T-cell (primary cell): ENCODE measurements at regions not wholly inside any gene's neighbourhood (a gene's known extent, or its start where the extent isn't known, plus 50 kb on each side); places are given as distances from the start of the nearest gene placed in this dataset.
A peak's percentile ranks its signal among the peaks of the same experiment; 100 is the strongest.

ENCODE experiments used
- ATAC-seq, 4 experiments: fragments of 200-7000 bp in 3 of 4; fragments of 150-1000 bp in 1 of 4; cut with Tn5 transposase; replicated peaks in 1 of 4; 1 replicate in 3 of 4; 2 replicates in 1 of 4; pipeline ENCODE4 v1.10.0; 2021; ENCODE audit warnings: moderate library complexity in 3 of 4, mild to moderate bottlenecking in 2 of 4, moderate number of reproducible peaks in 1 of 4
- CTCF ChIA-PET, 2 donors: fragments of 300-600 bp; sonication (Branson Sonifier 250); formaldehyde crosslinking; loops; one replicate each; lab custom pipeline; 2022; ENCODE audit warnings: antibody characterized with exemption in 2 of 2; lab: Charles Lee
- POLR2A ChIA-PET, 2 donors: fragments of 300-600 bp; sonication (Branson Sonifier 250); formaldehyde crosslinking; loops; one replicate each; lab custom pipeline; 2022; ENCODE audit warnings: antibody characterized with exemption in 2 of 2; lab: Charles Lee
- DNase-seq, 35 experiments: peaks; one replicate each; pipeline versions ENCODE4 v3.0.0 to v3.0.0-alpha.2; 2013 to 2023
- H3K27ac ChIP-seq: one replicate; pipeline ENCODE4 v1.5.1; 2013; ENCODE audit warnings: low read length
- H3K27me3 ChIP-seq, 2 experiments: replicated peaks in 1 of 2; 1 replicate in 1 of 2; 2 replicates in 1 of 2; pipeline versions ENCODE4 v1.6.1 to v1.7.0; 2013; ENCODE audit warnings: low read length in 1 of 2, mixed read lengths in 1 of 2; ENCODE audit not compliant: control insufficient read depth in 2 of 2, insufficient read depth in 2 of 2; ENCODE audit errors: extremely low read depth in 1 of 2
- H3K36me3 ChIP-seq, 2 donors: 1 replicate in 1 of 2; 2 replicates in 1 of 2; pipeline versions ENCODE4 v1.6.1 to v1.7.0; 2013; ENCODE audit warnings: low read length in 1 of 2; ENCODE audit not compliant: control insufficient read depth in 2 of 2, insufficient read depth in 1 of 2; ENCODE audit errors: extremely low read depth in 1 of 2
- H3K4me1 ChIP-seq, 2 experiments: 1 replicate in 1 of 2; 2 replicates in 1 of 2; pipeline versions ENCODE4 v1.6.1 to v1.7.0; 2013; ENCODE audit warnings: low read length in 2 of 2, mixed read lengths in 1 of 2; ENCODE audit not compliant: insufficient read depth in 2 of 2, control insufficient read depth in 1 of 2; ENCODE audit errors: extremely low read depth in 1 of 2
- H3K4me3 ChIP-seq, 2 donors: 1 replicate in 1 of 2; 2 replicates in 1 of 2; pipeline versions ENCODE4 v1.5.1 to v1.7.0; 2013; ENCODE audit warnings: mild to moderate bottlenecking in 2 of 2, low read length in 1 of 2, moderate library complexity in 1 of 2; ENCODE audit not compliant: control insufficient read depth in 1 of 2; ENCODE audit errors: extremely low read depth in 1 of 2
- H3K9me3 ChIP-seq: 2 replicates; pipeline ENCODE4 v1.7.0; 2013
- H3K27ac Mint-ChIP-seq, 2 donors: one replicate each; pipeline ENCODE4 v1.8.0; 2020 to 2021; ENCODE audit warnings: mild to moderate bottlenecking in 2 of 2, mixed read lengths in 2 of 2
- H3K27me3 Mint-ChIP-seq, 2 donors: one replicate each; pipeline ENCODE4 v1.8.0; 2021 to 2022; ENCODE audit warnings: mixed read lengths in 2 of 2
- H3K36me3 Mint-ChIP-seq: one replicate; pipeline ENCODE4 v1.8.0; 2021; ENCODE audit warnings: mixed read lengths
- H3K4me1 Mint-ChIP-seq, 3 donors: one replicate each; pipeline ENCODE4 v1.8.0; 2020 to 2022; ENCODE audit warnings: mixed read lengths in 3 of 3, mild to moderate bottlenecking in 1 of 3
- H3K4me3 Mint-ChIP-seq, 3 donors: one replicate each; pipeline ENCODE4 v1.8.0; 2020 to 2022; ENCODE audit warnings: mild to moderate bottlenecking in 3 of 3, mixed read lengths in 3 of 3, moderate library complexity in 3 of 3
- H3K9me3 Mint-ChIP-seq, 3 donors: one replicate each; pipeline ENCODE4 v1.8.0; 2020 to 2022; ENCODE audit warnings: mixed read lengths in 3 of 3
- WGBS: methylation state at CpG from one replicate; pipeline ENCODE4 v1.1.5; 2013; ENCODE audit warnings: missing lambda C conversion rate; ENCODE audit not compliant: insufficient coverage; 5-methylcytosine and 5-hydroxymethylcytosine counted together

DNA sequence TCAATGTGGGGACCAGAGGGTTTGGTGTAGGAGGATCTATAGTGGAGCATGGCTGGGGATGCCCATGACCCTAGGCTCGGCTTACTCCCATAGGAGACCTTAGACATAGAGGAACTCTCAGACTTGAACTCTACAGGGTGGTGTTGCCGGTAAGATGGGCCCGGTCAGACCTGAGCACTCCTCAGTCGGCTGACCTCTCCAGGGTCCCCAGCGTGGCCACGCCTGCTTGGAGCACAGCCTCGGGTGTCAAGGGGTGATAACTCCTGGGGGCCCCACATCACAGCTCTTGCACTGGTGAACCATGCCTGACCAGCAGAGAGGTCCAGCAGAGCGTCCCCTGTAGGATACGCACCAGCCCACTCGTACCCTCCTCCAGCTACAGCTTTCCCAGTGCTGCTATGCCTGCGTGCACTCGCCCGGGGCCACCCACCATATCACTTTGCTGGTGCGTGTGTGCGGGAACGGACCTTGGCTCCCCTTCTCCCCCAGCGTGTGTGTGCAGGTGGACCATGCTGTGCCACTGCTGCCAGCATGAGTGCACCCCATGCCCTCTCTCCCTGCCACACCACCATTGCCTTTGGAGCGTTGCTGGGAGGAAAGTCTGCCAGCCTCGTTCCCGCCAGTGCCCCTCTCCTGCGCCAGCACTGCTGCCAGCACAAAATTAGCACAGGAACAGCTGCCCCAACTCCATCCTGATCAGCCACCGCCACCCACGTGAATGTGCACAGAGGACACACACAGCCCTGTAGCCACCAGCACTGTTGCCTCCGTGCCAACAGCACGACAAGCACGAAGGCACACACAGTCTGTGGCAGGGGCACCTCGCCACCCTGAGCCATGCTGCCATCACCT is 806.6 kb downstream of the GLUD2 start:
- ChIA-PET POLR2A (no interaction called here), CTCF (no interaction called here)
- Histone ChIP-seq H3K27me3 (no peaks in the 10 kb centered on the region), H3K36me3 (no peaks in the 10 kb centered on the region), H3K27ac (no peak overlapping the region), H3K9me3 (no peaks in the 10 kb centered on the region), H3K4me1 (no peaks in the 10 kb centered on the region), H3K4me3 (no peak overlapping the region)
- no peak for ATAC-seq
- no peak for DNase-seq
- H3K27ac Mint-ChIP-seq = no peak overlapping the region
- H3K36me3 Mint-ChIP-seq = no peaks in the 10 kb centered on the region
- peaks cover 0 to 3% of the 10 kb centered on the region in 2 donors for H3K27me3 Mint-ChIP-seq
- no peaks in the 10 kb centered on the region for H3K4me1 Mint-ChIP-seq
- no peak overlapping the region for H3K4me3 Mint-ChIP-seq
- 84% methylated on average over 12 of the region's 27 CpGs for WGBS
- H3K9me3 Mint-ChIP-seq = no peaks in the 10 kb centered on the region

GRCh38 chrX:121854614-121854911 is 807.2 kb downstream of the GLUD2 start:
- Histone ChIP-seq H3K27me3 (no peaks in the 10 kb centered on the region), H3K9me3 (no peaks in the 10 kb centered on the region), H3K27ac (no peak overlapping the region), H3K4me3 (no peak overlapping the region), H3K36me3 (no peaks in the 10 kb centered on the region), H3K4me1 (no peaks in the 10 kb centered on the region)
- Mint-ChIP-seq H3K4me3 (no peak overlapping the region), H3K9me3 (no peaks in the 10 kb centered on the region), H3K4me1 (no peaks in the 10 kb centered on the region), H3K36me3 (no peaks in the 10 kb centered on the region), H3K27me3 (peaks cover 0 to 3% of the 10 kb centered on the region in 2 donors), H3K27ac (no peak overlapping the region)
- ATAC-seq (peak in 1 of 4 experiments; percentile 19), DNase-seq (no peak)
- ChIA-PET CTCF (no interaction called here), POLR2A (no interaction called here)
- WGBS = 77% methylated on average over 4 of the region's 5 CpGs

DNA sequence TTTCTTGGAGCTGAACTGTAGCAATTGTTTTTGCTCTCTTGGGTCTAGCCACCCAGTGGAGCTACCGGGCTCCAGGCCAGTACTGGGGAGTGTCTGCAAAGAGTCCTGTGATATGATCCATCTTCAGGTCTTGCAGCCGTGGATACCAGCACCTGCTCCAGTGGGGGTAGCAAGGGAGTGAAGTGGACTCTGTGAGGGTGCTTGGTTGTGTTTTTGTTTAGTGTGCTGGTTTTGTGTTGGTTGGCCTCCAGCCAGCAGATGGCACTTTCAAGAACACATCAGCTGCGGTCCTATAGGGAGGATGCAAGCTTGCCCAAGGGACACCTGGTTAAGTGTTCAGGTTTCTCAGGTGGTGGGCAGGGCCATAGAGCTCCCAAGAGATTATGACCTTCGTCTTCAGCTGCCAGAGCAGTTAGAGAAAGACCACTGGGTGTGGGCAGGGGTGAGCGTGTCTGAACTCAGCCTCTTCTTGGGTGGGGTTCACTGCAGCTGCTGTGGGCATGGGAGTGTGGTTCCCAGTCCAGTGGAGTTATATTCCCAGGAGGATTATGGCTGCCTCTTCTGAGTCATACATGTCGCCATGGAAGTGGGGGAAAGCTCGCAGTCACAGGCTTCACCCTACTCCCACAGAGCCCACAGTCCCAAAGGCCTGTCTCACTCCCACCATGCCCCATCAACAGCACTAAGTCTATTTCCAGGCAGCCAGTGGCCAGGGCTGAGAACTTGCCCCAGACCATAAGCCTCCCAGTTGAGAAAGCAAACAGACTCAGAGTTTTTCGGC is 811.6 kb downstream of the GLUD2 start:
- H3K9me3 Mint-ChIP-seq = no peaks in the 10 kb centered on the region
- no peaks in the 10 kb centered on the region for H3K27me3 Mint-ChIP-seq
- whole genome bisulfite sequencing = 100% methylated on average over 1 of the region's 8 CpGs
- POLR2A ChIA-PET = interaction anchor here in 1 of 2 donors (0.6 kb wide), 1 partner anchor 18 kb away, joined by 3 read pairs; no protein-coding TSS in a partner anchor
- Histone ChIP-seq H3K27ac (no peak overlapping the region), H3K4me3 (no peak overlapping the region), H3K36me3 (no peaks in the 10 kb centered on the region), H3K4me1 (no peaks in the 10 kb centered on the region), H3K27me3 (no peaks in the 10 kb centered on the region), H3K9me3 (no peaks in the 10 kb centered on the region)
- no peak overlapping the region for H3K27ac Mint-ChIP-seq
- DNase-seq = no peak
- H3K4me1 Mint-ChIP-seq = no peaks in the 10 kb centered on the region
- CTCF ChIA-PET = interaction anchor here in 1 of 2 donors (0.8 kb wide), 1 partner anchor 12 kb away, joined by 3 read pairs; no protein-coding TSS in a partner anchor
- no peak for ATAC-seq
- no peak overlapping the region for H3K4me3 Mint-ChIP-seq
- H3K36me3 Mint-ChIP-seq = no peaks in the 10 kb centered on the region

- H3K27me3 ChIP-seq = no peaks in the 10 kb centered on the region
- no peak for ATAC-seq
- H3K27ac Mint-ChIP-seq = no peak overlapping the region
- no peak overlapping the region for H3K4me3 Mint-ChIP-seq
- H3K4me3 ChIP-seq = no peak overlapping the region
- no peaks in the 10 kb centered on the region for H3K9me3 ChIP-seq
- no peak overlapping the region for H3K27ac ChIP-seq
- DNase-seq = no peak
- H3K4me1 ChIP-seq = no peaks in the 10 kb centered on the region
- no peaks in the 10 kb centered on the region for H3K36me3 ChIP-seq
- WGBS = no CpG with 5 or more reads among the region's 7 CpGs
- ChIA-PET POLR2A (no interaction called here), CTCF (no interaction called here)
- no peaks in the 10 kb centered on the region for H3K4me1 Mint-ChIP-seq
- no peaks in the 10 kb centered on the region for H3K27me3 Mint-ChIP-seq
- no peaks in the 10 kb centered on the region for H3K9me3 Mint-ChIP-seq
- no peaks in the 10 kb centered on the region for H3K36me3 Mint-ChIP-seq
Observed at GRCh38 chrX:121863976-121864375, 816.6 kb downstream of the GLUD2 start.

GRCh38 chrX:121864561-121864960 is 817.2 kb downstream of the GLUD2 start:
- no peaks in the 10 kb centered on the region for H3K4me1 Mint-ChIP-seq
- no CpG with 5 or more reads among the region's 2 CpGs for WGBS
- Histone ChIP-seq H3K27me3 (no peaks in the 10 kb centered on the region), H3K4me3 (no peak overlapping the region), H3K36me3 (no peaks in the 10 kb centered on the region), H3K4me1 (no peaks in the 10 kb centered on the region), H3K27ac (no peak overlapping the region), H3K9me3 (no peaks in the 10 kb centered on the region)
- H3K9me3 Mint-ChIP-seq = no peaks in the 10 kb centered on the region
- no peak for ATAC-seq
- CTCF ChIA-PET = no interaction called here
- H3K27me3 Mint-ChIP-seq = no peaks in the 10 kb centered on the region
- POLR2A ChIA-PET = no interaction called here
- no peak for DNase-seq
- no peaks in the 10 kb centered on the region for H3K36me3 Mint-ChIP-seq
- no peak overlapping the region for H3K27ac Mint-ChIP-seq
- H3K4me3 Mint-ChIP-seq = no peak overlapping the region

DNA sequence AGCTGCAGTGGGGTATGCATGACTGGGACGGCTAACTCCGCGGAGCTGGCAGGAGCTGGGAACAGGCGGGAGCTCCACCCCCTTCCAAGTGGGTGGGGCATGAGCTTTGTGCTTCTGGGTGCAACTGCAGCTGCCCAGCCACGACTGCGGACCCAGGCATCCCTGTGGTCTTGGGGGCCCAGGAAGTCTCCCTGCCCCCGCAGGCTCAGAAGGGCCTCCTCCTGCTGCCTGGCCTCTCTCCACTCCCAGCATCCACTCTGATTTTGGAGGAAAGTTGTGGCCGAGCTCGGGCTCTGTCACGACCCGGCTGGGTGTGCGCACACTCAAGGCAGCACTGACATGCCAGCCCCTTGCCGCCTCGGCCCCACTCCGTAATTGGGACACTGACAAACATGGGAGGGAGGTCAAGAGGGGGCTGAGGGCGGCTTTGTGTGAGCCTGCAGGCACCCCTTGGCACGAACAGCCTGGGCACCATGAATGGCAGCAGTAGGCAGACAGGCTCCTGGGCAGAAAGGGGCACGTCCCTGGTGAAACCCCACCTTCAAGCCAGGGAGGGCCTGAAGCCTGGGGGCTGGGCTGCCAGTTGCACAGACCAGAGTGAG is 822.6 kb downstream of the GLUD2 start:
- no peaks in the 10 kb centered on the region for H3K36me3 Mint-ChIP-seq
- H3K4me3 Mint-ChIP-seq = no peak overlapping the region
- Histone ChIP-seq H3K27me3 (no peaks in the 10 kb centered on the region), H3K9me3 (no peaks in the 10 kb centered on the region), H3K4me3 (no peak overlapping the region), H3K4me1 (no peaks in the 10 kb centered on the region), H3K27ac (no peak overlapping the region), H3K36me3 (no peaks in the 10 kb centered on the region)
- no peaks in the 10 kb centered on the region for H3K9me3 Mint-ChIP-seq
- ATAC-seq (no peak), DNase-seq (no peak)
- no peaks in the 10 kb centered on the region for H3K27me3 Mint-ChIP-seq
- no peak overlapping the region for H3K27ac Mint-ChIP-seq
- 91% methylated on average over 4 of the region's 18 CpGs for WGBS
- ChIA-PET POLR2A (no interaction called here), CTCF (no interaction called here)
- H3K4me1 Mint-ChIP-seq = no peaks in the 10 kb centered on the region
